B cell (primary cell): ENCODE measurements at regions not wholly inside any gene's neighbourhood (a gene's known extent, or its start where the extent isn't known, plus 50 kb on each side); places are given as distances from the start of the nearest gene placed in this dataset.

ENCODE experiments used
- EZH2 ChIP-seq: IDR thresholded peaks from 2 replicates; pipeline ENCODE4 v1.6.1; 2012; ENCODE audit warnings: borderline replicate concordance, low read depth, mild to moderate bottlenecking, moderate library complexity, low read length; ENCODE audit not compliant: insufficient read depth, poor library complexity, severe bottlenecking
- TF ChIP-seq, protein P1 (sequence below): fragments of 200-600 bp; IDR thresholded peaks from one replicate; pipeline ENCODE4 v1.8.0; 2022; ENCODE audit warnings: antibody characterized with exemption, mild to moderate bottlenecking

DNA sequence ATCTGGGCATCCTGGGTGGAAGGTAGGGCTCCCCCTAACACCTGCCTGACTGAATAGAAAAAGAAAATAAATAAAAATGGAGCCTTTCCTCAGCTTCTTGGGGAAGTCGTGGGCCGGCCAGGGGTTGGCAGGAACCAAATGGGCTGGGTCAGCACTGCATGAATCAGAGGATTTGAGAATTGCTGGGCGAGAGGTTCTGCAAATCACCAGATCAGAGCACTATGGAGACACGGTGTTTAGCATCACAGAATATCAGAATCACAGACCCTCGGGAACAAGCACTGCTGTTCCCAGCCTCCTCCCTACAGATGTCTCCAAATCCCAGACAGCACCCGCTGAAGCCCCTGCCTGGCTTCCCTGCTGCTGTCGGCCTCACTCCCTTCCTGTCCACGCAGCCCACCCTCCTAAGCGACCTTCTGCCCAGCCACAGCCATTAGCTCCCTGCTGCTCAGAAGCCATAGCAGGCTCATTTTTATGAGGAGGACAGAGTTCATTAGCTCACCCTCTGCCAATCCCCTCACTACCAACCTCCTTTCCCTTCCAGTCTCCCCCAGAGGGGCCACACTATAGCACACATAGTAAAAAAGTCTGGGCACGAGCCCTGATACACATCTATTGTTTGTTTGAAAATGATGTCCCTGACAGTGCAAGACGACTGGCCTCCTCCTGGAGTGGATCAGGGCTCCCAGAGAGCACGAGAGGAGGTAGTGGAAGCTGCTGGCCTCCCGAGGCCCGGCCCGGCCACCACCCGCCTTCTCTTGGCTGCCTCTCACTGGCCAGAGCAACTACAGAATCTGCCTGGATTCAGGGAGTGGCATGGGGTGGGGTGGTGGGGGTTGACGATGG, 64.6 kb upstream of the TAF1B start:
- TF ChIP-seq, protein P1, sequence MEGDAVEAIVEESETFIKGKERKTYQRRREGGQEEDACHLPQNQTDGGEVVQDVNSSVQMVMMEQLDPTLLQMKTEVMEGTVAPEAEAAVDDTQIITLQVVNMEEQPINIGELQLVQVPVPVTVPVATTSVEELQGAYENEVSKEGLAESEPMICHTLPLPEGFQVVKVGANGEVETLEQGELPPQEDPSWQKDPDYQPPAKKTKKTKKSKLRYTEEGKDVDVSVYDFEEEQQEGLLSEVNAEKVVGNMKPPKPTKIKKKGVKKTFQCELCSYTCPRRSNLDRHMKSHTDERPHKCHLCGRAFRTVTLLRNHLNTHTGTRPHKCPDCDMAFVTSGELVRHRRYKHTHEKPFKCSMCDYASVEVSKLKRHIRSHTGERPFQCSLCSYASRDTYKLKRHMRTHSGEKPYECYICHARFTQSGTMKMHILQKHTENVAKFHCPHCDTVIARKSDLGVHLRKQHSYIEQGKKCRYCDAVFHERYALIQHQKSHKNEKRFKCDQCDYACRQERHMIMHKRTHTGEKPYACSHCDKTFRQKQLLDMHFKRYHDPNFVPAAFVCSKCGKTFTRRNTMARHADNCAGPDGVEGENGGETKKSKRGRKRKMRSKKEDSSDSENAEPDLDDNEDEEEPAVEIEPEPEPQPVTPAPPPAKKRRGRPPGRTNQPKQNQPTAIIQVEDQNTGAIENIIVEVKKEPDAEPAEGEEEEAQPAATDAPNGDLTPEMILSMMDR: no peak
- no peak for TF ChIP-seq EZH2
